ENCODE measurements at regions not wholly inside any gene's neighbourhood (a gene's known extent, or its start where the extent isn't known, plus 50 kb on each side); places are given as distances from the start of the nearest gene placed in this dataset.

- DNase-seq = no peak
Observed at GRCh38 chr15:93706495-93707292, 524.7 kb upstream of the MCTP2 start.

GRCh38 chr15:93705753-93706455 is 525.5 kb upstream of the MCTP2 start:
- DNase-seq = no peak

GRCh38 chr15:93703092-93703739 is 528.1 kb upstream of the MCTP2 start:
- DNase-seq = no peak

GRCh38 chr15:93700051-93700450 is 531.3 kb upstream of the MCTP2 start:
- no peak for DNase-seq

DNA sequence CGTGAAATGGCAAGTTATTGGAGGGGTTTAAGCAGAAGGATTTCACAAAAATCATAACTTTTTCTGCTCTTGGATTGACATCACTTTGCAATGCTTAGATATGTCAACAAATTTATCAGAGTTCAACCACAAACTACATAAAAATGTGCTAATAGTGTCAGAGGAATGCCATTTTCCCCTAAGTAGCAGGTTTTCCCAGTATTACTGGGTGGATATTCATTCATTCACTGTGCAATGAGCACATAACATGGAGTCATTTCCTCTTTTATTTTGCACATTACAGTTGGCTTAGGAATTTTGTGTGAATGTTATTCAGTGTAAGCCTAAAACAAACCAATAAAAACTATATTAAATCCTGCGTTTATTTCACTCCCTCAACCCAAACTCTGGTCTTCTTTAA is 537.3 kb upstream of the MCTP2 start:
- no peak for DNase-seq

DNA sequence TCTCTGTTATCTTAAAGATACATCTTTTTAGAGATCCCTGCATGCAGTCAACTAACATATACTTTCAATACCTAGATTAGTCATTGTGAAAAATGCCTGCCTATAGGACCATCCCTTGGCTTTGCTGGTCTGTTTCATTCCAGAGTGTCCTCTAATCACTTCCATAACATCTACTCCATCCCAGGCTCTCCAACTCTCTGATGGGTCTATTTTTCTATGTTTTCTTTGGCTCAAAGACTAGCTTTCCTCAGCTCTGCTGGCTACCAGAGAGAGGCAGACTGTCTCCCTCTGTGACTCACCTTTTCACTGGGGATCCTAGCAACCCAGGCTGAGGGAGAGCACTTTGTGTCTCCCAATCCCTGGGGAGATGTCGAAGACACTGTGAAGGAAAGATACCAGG is 547.7 kb upstream of the MCTP2 start:
- no peak for DNase-seq

- DNase-seq = no peak
Observed at GRCh38 chr15:93671387-93671943, 559.9 kb upstream of the MCTP2 start.

DNA sequence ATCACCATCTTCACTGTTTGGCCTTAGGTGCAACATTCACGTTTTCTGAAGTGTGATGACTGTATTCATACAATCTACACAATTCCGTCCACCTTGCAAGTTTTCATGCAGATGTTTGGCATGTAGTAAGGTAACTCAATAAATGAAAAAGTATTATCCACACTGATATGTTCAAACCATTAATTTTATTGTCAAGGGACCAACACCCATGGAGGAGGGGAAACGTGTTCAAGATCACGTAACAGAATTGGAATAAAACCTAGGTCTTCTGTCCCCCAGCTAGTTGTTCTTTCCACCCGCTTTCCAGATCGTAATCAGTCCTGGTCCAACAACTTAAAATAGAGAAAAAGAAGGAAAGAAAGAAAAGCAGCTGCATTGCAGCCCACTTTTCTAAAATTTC is 560.4 kb upstream of the MCTP2 start:
- DNase-seq = no peak

DNA sequence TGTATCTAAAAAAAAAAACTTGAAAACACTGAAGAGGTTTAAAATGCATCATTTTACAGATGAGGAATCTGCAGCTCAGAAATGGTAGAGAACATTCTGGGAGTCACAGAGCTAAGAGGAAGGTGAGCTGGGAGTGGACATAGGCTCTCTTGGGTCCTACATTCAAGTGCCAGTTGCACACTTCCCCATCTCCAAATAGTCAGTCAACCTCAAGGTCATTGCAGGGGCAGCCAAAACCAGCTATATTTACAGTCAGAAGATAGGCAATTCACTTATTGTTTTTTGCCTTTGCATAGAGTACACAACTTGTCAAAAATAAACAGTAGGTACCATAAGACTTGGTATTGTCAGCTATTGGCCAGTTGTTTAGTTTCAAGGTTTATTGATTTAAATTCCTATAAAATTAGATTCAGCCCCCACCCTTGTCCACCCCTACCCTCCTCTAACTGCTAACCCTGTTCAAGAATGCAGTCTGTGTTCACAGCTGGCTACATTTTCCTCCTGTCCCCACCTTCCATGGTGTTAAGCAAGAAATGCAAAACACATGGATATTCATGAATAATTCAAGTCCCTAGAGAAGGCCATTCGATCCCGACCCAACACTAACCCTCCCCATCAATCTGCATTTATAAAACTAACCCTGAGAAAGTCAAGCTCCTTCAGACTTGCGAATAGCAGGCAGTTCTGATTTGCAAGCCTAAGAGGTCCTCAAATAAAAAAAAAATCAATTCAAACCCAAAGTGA is 567.0 kb upstream of the MCTP2 start:
- DNase-seq = no peak

DNA sequence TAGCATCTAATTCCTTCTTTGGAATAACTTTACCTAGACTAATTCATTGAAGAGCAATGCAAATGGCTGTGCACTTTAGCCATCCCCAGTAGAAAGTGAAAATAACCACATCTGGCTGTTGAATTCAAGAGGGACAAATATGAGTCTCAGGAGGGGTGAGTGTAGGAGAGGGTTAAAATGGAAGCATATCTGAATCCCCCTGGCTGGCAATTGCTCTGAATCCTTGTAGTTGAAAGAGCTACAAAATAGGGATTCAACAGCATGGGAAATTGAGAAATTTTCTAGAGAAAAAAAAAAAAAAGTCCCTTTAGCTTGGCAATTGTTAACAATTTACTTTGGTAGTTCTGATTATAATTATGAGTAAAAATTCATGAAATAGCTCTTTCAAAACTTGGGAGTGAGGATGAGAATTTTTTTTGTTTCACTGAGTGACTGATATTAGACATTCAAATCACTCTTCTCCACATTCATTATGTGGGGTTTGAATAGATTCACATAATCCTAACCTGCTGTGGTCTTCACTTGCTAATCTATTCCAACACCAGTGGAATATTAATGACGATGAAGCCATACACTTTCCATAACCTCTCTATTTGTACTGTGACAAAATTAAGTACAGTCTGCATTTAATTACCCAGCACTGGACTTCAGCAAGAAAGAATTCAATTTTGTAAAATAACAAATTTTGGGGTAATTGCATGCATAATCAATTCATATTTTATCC is 569.0 kb upstream of the MCTP2 start:
- no peak for DNase-seq

GRCh38 chr15:93658026-93658816 is 569.2 kb upstream of the RGMA start:
- no peak for DNase-seq

DNA sequence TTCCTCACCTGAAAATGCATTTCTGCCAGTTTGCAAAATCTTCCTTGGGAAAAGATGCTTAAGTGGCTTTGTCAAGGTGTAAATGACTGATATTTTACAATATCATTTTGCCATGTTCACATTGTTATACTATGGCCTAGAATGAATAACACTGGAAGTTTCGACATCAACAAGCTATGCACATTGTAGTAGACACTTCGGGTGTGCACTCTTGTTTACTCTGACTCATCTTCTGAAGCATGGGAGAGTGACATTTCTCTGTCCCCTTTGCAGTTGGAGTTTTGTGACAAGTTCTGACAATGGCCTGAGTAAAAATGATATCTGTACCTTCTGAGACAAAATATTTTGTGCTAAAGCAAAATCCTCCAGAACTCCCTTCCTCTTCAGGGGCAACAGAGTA is 567.0 kb upstream of the RGMA start:
- DNase-seq = no peak

DNA sequence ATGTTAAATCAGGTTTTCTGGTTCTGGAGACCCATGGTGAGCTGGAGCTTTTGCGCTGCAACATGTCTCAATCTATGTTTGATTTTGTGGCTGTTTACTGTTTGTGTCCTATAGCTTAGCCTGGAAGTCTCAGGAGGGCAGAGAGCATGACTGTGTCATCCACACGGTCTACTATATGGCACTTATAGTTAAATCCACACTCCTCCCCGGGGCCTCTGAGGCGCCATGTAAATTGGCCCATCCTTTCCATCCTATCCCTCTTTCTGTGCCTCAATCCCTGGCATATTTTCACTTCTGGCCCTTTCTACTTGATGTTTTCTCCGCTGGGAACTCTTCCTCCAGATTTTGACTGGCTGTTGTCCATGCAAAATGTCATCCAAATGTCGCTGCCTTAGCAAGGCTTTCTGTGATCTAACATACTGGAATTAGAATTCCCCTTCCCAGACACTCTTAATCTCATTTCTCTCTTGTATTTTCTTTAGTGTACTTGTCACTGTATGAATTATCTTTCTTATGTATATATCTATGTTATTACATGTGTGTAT is 560.8 kb upstream of the RGMA start:
- no peak for DNase-seq

- DNase-seq = no peak
Observed at GRCh38 chr15:93646193-93646592, 557.2 kb upstream of the RGMA start.

DNA sequence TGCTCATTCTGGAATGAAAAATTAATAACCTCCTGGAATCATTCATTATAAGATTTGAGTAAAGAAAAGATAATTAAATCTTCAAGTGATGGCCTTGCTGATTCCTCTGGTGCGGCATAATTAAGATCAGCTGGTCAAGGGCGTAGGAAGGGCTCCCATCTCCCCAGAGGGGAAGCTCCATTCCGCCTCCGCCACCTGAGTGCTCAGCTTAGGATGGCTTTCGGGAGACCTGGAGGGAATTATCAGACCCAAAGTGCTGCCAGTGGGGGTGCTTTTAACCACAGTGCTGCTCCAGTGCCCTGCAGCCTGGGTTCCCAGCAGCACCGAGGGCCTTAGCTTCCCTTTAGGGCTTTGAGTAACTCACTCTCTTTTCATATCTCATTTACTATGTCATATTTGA is 556.6 kb upstream of the RGMA start:
- no peak for DNase-seq

- DNase-seq = no peak
Observed at GRCh38 chr15:93644595-93644994, 555.6 kb upstream of the RGMA start.

- no peak for DNase-seq
Observed at GRCh38 chr15:93640411-93640962, 551.5 kb upstream of the RGMA start.

DNA sequence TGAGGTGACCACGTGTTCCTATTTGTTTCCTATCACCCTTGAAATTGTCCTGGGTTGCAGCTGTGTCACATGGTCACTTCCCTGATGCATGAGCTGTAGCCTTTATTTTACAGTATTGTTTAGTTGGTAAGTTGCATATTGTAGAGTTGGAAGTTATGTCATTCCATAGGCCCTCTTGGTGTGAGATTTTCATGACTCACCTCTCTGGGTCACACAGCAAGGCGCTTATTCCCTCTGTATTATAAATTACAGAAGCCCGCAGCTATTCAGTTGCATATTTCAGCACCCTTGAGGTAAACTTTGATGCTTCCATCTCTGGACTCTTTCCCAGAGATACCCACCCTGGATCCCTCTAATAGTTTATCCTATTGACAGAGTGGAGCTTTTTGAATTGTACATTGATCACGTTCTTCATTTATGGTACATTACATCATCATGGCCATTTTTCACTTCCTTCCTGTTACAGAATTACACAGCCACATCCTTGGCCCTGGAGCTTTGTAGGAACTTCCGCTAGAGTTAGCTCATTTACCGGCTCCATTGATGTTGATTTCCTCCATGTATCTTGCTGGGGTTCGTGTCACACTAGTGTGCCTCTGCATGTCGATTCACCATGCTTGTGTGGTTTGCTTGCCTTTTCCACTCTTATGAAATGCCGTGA is 543.1 kb upstream of the RGMA start:
- no peak for DNase-seq

DNA sequence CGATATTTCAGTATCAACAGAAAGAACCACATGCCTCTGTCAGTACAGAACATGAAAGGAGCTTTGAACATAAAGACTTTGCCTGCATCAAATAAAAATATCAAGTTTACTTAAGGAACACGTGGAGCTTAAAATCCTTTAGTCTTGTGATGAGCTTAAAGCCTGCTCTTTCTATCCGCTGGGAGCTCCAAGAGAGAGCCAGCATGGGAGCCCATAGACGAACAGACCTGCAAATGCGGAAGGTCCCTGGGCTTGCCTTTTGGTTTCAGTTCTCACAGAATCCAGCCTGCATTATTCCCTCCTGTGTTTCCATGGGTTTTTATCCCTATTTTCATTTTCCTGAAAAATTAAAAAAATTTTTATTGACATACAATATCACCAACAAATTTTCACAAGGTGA is 530.6 kb upstream of the RGMA start:
- no peak for DNase-seq

DNA sequence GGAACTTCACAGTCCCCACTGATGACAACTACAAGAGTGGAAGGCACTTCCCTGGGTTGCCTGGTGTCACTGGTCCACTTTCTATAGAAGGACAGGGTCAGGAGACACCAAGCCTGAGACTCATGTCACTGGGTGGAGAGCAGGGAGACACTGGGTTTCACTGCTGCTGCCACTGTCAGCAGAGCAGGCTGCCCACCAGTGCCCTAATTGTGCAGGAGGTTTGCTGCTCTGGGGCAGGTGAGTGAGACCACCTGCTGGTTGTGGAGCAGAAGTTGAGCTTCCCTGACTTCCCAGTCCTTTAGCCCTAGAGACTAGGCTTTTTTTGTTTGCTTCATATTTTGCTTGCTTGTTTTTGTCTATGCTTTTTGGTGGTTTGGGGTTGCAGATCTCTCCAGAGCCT is 528.4 kb upstream of the RGMA start:
- DNase-seq = no peak
